NOMO-1 treated with DMSO at 0.1 percent for 48 hours (cell line): ENCODE measurements at regions not wholly inside any gene's neighbourhood (a gene's known extent, or its start where the extent isn't known, plus 50 kb on each side); places are given as distances from the start of the nearest gene placed in this dataset.
A peak's percentile ranks its signal among the peaks of the same experiment; 100 is the strongest.

Experiments used
- DNase-seq: peaks from one replicate; lab custom pipeline; 2025; ENCODE audit not compliant: unreplicated experiment; lab: John Stamatoyannopoulos, UW

GRCh38 chr4:53818104-53818503, 226.8 kb upstream of the LNX1 start:
- DNase-seq, result no peak

GRCh38 chr4:53816561-53816960, 225.3 kb upstream of the LNX1 start:
- DNase-seq, result no peak

- DNase-seq, result no peak
Observed at GRCh38 chr4:53815281-53815680, 224.0 kb upstream of the LNX1 start.

- DNase-seq, result no peak
Observed at GRCh38 chr4:53813998-53814397, 222.7 kb upstream of the LNX1 start.

GRCh38 chr4:53810643-53811042, 219.4 kb upstream of the LNX1 start:
- DNase-seq, result no peak

- no peak for DNase-seq
Observed at GRCh38 chr4:53809816-53810215, 218.5 kb upstream of the LNX1 start.

GRCh38 chr4:53805291-53805690, 214.0 kb upstream of the LNX1 start:
- DNase-seq, result no peak

GRCh38 chr4:53804719-53805118, 213.4 kb upstream of the LNX1 start:
- peak; percentile 20 for DNase-seq

GRCh38 chr4:53802500-53802899, 211.2 kb upstream of the LNX1 start:
- DNase-seq, result no peak

GRCh38 chr4:53801373-53801772, 210.1 kb upstream of the LNX1 start:
- DNase-seq, result no peak

- no peak for DNase-seq
Observed at GRCh38 chr4:53800741-53801140, 209.5 kb upstream of the LNX1 start.

- DNase-seq, result no peak
Observed at GRCh38 chr4:53793096-53793495, 201.8 kb upstream of the LNX1 start.

- no peak for DNase-seq
Observed at GRCh38 chr4:53790286-53790685, 199.0 kb upstream of the LNX1 start.

GRCh38 chr4:53788621-53789020, 197.3 kb upstream of the LNX1 start:
- DNase-seq, result no peak

GRCh38 chr4:53788011-53788410, 196.7 kb upstream of the LNX1 start:
- DNase-seq, result no peak

GRCh38 chr4:53786632-53787031, 195.3 kb upstream of the LNX1 start:
- DNase-seq, result no peak

GRCh38 chr4:53785996-53786395, 194.7 kb upstream of the LNX1 start:
- no peak for DNase-seq

GRCh38 chr4:53784112-53784511, 192.8 kb upstream of the LNX1 start:
- DNase-seq, result no peak

- DNase-seq, result no peak
Observed at GRCh38 chr4:53783208-53783859, 192.0 kb upstream of the LNX1 start.

GRCh38 chr4:53782458-53782845, 191.2 kb upstream of the LNX1 start:
- DNase-seq, result peak; percentile 78

- DNase-seq, result no peak
Observed at GRCh38 chr4:53781629-53782457, 190.6 kb upstream of the LNX1 start.

- no peak for DNase-seq
Observed at GRCh38 chr4:53780736-53781400, 189.6 kb upstream of the LNX1 start.
